ENCODE measurements at regions not wholly inside any gene's neighbourhood (a gene's known extent, or its start where the extent isn't known, plus 50 kb on each side); places are given as distances from the start of the nearest gene placed in this dataset.

DNA sequence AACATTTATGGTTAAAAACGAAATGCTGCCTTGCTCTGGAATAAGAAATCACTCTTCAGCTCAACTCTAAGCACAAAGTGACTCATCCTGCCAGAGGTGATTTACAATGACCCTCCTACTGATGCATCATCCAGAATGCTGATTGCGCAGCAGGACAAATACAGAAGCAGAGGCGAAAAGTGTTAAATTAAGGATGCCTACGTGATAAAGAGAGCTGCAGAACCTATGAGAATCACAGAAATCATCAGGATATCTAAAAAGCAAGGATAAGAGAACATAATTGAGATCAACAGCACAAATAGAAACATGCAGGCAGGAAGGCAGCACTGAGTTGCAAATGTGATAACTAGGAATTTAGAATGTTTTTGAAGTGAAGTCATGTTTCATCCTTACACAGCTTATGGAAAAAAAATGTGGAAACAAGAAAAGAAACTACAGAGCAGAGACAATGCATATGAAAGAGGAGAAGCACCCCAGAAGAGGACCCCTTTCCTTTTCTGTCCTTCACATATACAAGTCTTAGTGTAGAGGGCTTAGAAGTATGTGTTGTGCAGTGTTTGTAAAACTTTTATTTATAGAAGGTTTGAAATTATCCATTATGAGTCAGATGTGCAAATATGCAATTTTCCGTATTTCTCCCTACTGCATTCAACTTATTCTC is 188.4 kb downstream of the SLC7A11 start:
- H3K36me3 ChIP-seq, result no peaks in the 10 kb centered on the region
- H3K4me3 ChIP-seq, result no peak overlapping the region
- no peaks in the 10 kb centered on the region for H3K27me3 ChIP-seq (replicated peaks; ENCODE audit: insufficient read depth)
- no peak overlapping the region for H3K27ac ChIP-seq
- DNase-seq (ENCODE audit: low spot score), result no peak
- H3K4me1 ChIP-seq (replicated peaks), result no peaks in the 10 kb centered on the region
- no peaks in the 10 kb centered on the region for H3K9me3 ChIP-seq
- intact Hi-C loops (cut with DNase I), result loop anchor here (1.0 kb wide), 1 partner anchor 16 kb away; no protein-coding TSS in a partner anchor
- WGBS, result 54% methylated on average over 5 of the region's 5 CpGs
- TF ChIP-seq POLR2A (IDR thresholded peaks at IDR 0.05) (no peak), POLR2AphosphoS5 (IDR thresholded peaks at IDR 0.05) (no peak)
- TF ChIP-seq, protein P1, sequence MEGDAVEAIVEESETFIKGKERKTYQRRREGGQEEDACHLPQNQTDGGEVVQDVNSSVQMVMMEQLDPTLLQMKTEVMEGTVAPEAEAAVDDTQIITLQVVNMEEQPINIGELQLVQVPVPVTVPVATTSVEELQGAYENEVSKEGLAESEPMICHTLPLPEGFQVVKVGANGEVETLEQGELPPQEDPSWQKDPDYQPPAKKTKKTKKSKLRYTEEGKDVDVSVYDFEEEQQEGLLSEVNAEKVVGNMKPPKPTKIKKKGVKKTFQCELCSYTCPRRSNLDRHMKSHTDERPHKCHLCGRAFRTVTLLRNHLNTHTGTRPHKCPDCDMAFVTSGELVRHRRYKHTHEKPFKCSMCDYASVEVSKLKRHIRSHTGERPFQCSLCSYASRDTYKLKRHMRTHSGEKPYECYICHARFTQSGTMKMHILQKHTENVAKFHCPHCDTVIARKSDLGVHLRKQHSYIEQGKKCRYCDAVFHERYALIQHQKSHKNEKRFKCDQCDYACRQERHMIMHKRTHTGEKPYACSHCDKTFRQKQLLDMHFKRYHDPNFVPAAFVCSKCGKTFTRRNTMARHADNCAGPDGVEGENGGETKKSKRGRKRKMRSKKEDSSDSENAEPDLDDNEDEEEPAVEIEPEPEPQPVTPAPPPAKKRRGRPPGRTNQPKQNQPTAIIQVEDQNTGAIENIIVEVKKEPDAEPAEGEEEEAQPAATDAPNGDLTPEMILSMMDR (IDR thresholded peaks at IDR 0.05), result no peak

DNA sequence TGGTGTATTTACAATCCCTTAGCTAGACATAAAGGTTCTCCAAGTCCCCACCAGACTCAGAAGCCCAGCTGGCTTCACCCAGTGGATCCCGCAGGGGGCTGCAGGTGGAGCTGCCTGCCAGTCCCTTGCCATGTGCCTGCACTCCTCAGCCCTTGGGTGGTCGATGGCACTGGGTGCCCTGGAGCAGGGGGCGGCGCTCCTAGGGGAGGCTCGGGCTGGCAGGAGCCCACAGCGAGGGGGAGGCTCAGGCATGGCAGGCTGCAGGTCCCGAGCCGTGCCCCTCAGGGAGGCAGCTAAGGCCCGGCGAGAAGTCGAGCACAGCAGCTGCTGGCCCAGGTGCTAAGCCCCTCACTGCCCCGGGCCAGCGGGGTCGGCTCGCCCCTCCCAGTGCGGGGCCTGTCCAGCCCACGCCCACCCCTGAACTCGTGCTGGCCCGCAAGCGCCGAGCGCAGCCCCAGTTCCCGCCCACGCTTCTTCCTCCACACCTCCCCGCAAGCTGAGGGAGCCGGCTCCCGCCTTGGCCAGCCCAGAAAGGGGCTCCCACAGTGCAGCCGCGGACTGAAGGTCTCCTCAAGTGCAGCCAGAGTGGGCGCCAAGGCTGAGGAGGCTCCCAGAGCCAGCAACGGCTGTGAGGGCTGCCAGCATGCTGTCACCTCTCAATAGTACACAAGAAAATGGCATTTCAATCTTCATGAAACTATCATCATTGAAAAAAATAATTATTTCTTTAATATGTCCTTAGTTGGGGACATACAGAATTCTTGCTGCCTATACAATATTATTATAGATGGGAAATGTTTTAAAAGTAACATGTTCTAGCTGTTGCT is 189.1 kb downstream of the SLC7A11 start:
- 93% methylated on average over 31 of the region's 31 CpGs for WGBS
- H3K27ac ChIP-seq, result no peak overlapping the region
- no peaks in the 10 kb centered on the region for H3K27me3 ChIP-seq (replicated peaks; ENCODE audit: insufficient read depth)
- DNase-seq (ENCODE audit: low spot score), result no peak
- H3K9me3 ChIP-seq, result no peaks in the 10 kb centered on the region
- no peaks in the 10 kb centered on the region for H3K36me3 ChIP-seq
- intact Hi-C loops (cut with DNase I), result no loop called here
- H3K4me3 ChIP-seq, result no peak overlapping the region
- no peaks in the 10 kb centered on the region for H3K4me1 ChIP-seq (replicated peaks)
- no peak for TF ChIP-seq POLR2A (IDR thresholded peaks at IDR 0.05)

DNA sequence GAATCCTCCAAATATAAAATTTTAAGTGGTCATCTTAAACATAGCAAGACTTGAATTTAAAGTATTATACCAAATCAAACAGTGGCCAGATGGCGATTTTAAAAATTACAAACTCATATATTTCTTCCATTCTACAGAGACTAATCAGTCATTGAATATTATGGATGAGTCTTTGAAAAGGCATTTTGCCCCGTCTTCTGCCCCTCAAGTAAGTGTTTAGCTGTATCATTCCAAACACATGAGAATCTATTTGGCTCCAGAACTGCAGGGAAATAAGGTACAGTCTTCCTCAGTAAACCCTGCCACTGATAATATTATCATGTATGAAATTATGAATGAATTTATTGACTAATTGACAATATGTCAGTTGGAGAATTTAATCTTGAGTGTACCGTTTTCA is 191.0 kb downstream of the SLC7A11 start:
- Histone ChIP-seq H3K27me3 (replicated peaks; ENCODE audit: insufficient read depth) (no peaks in the 10 kb centered on the region), H3K9me3 (no peaks in the 10 kb centered on the region), H3K4me1 (replicated peaks) (no peaks in the 10 kb centered on the region), H3K36me3 (no peaks in the 10 kb centered on the region), H3K4me3 (no peak overlapping the region), H3K27ac (no peak overlapping the region)
- TF ChIP-seq, protein P1 (IDR thresholded peaks at IDR 0.05), result no peak
- no peak for TF ChIP-seq POLR2AphosphoS5 (IDR thresholded peaks at IDR 0.05)
- no peak for TF ChIP-seq POLR2A (IDR thresholded peaks at IDR 0.05)
- no peak for DNase-seq (ENCODE audit: low spot score)
- WGBS, result 61% methylated on average over 3 of the region's 3 CpGs
- intact Hi-C loops (cut with DNase I), result no loop called here

DNA sequence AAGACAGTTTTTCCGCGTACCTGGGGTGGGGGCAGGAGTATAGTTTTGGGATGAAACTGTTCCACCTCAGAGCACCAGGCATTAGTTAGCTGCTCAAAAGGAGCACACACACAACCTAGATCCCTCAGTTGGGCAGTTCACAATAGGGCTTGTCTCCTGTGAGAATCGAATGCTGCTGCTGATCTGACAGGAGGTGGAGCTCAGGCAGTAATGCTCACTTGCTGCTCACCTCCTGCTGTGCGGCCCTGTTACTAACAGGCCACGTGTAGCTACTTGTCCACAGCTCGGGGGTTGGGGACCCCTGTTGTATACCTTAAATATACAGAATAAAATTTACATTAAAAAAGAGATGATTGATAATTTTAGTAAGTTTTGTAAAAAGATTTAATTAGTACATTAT is 191.5 kb downstream of the SLC7A11 start:
- intact Hi-C loops (cut with DNase I), result no loop called here
- Histone ChIP-seq H3K27me3 (replicated peaks; ENCODE audit: insufficient read depth) (no peaks in the 10 kb centered on the region), H3K36me3 (no peaks in the 10 kb centered on the region), H3K9me3 (no peaks in the 10 kb centered on the region), H3K4me1 (replicated peaks) (no peaks in the 10 kb centered on the region), H3K27ac (no peak overlapping the region), H3K4me3 (no peak overlapping the region)
- TF ChIP-seq POLR2AphosphoS5 (IDR thresholded peaks at IDR 0.05) (no peak), POLR2A (IDR thresholded peaks at IDR 0.05) (no peak)
- TF ChIP-seq, protein P1 (IDR thresholded peaks at IDR 0.05), result no peak
- DNase-seq (ENCODE audit: low spot score), result no peak
- 82% methylated on average over 6 of the region's 6 CpGs for WGBS

DNA sequence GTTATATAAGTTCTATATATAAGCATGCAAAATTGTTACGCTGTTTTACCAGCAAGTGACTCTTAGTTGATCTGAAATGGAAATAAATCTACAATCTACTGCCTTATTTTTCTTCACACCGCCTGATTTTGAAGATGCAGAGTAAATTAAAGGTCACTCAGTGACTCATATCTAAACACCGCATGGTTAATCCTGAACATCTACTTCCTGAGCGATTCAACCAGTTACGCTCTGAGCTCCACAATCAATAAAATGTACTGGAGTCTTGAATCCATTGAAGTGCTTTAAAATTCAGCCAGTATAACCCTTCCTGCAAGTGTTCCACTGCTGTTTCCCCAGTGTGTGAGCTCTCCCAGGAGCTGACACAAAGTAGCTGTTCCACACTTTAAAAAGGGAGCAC is 192.8 kb downstream of the SLC7A11 start:
- Histone ChIP-seq H3K4me1 (replicated peaks) (no peaks in the 10 kb centered on the region), H3K4me3 (no peak overlapping the region), H3K36me3 (no peaks in the 10 kb centered on the region), H3K27me3 (replicated peaks; ENCODE audit: insufficient read depth) (no peaks in the 10 kb centered on the region), H3K9me3 (no peaks in the 10 kb centered on the region), H3K27ac (no peak overlapping the region)
- no peak for TF ChIP-seq POLR2AphosphoS5 (IDR thresholded peaks at IDR 0.05)
- TF ChIP-seq, protein P1 (IDR thresholded peaks at IDR 0.05), result no peak
- TF ChIP-seq POLR2A (IDR thresholded peaks at IDR 0.05), result no peak
- DNase-seq (ENCODE audit: low spot score), result no peak
- WGBS, result 92% methylated on average over 5 of the region's 5 CpGs
- intact Hi-C loops (cut with DNase I), result no loop called here
